GM21526 (cell line): ENCODE measurements at regions not wholly inside any gene's neighbourhood (a gene's known extent, or its start where the extent isn't known, plus 50 kb on each side); places are given as distances from the start of the nearest gene placed in this dataset.

Source experiments
- ATAC-seq: cut with Tn5 transposase; IDR thresholded peaks from one replicate; pipeline ENCODE4 v1.9.1; 2021; ENCODE audit warnings: moderate library complexity; ENCODE audit not compliant: unreplicated experiment, low FRiP score

GRCh38 chr1:10895621-10896020 lies 99.2 kb upstream of the CASZ1 start:
- no peak for ATAC-seq

- no peak for ATAC-seq
Measured at GRCh38 chr1:10896673-10897072, 100.2 kb upstream of the CASZ1 start.

- no peak for ATAC-seq
Measured at GRCh38 chr1:10897321-10897980, 101.0 kb upstream of the CASZ1 start.

GRCh38 chr1:10897981-10898728 lies 101.7 kb upstream of the CASZ1 start:
- ATAC-seq: no peak

GRCh38 chr1:10898921-10899320 lies 102.5 kb upstream of the CASZ1 start:
- ATAC-seq: no peak

GRCh38 chr1:10899490-10900250 lies 103.2 kb upstream of the CASZ1 start:
- ATAC-seq: no peak

- no peak for ATAC-seq
Measured at GRCh38 chr1:10900251-10900651, 103.8 kb upstream of the CASZ1 start.

- ATAC-seq: no peak
Measured at GRCh38 chr1:10900691-10901090, 104.2 kb upstream of the CASZ1 start.

GRCh38 chr1:10901091-10901890 lies 104.8 kb upstream of the CASZ1 start:
- no peak for ATAC-seq

- ATAC-seq: no peak
Measured at GRCh38 chr1:10901891-10902805, 105.7 kb upstream of the CASZ1 start.

- ATAC-seq: no peak
Measured at GRCh38 chr1:10903421-10903820, 107.0 kb upstream of the CASZ1 start.

- no peak for ATAC-seq
Measured at GRCh38 chr1:10903821-10904220, 107.4 kb upstream of the CASZ1 start.

- no peak for ATAC-seq
Measured at GRCh38 chr1:10904396-10905358, 107.8 kb upstream of the TARDBP start.

GRCh38 chr1:10905841-10906655 lies 106.4 kb upstream of the TARDBP start:
- no peak for ATAC-seq

GRCh38 chr1:10906866-10907519 lies 105.5 kb upstream of the TARDBP start:
- ATAC-seq: no peak

GRCh38 chr1:10908266-10908665 lies 104.2 kb upstream of the TARDBP start:
- ATAC-seq: no peak
